ENCODE measurements at regions not wholly inside any gene's neighbourhood (a gene's known extent, or its start where the extent isn't known, plus 50 kb on each side); places are given as distances from the start of the nearest gene placed in this dataset.

- Histone ChIP-seq H3K9me3 (replicated peaks; ENCODE audit: control insufficient read depth, insufficient read depth, low read length) (no peaks in the 10 kb centered on the region), H3K4me3 (no peak overlapping the region), H3K4me1 (ENCODE audit: control insufficient read depth, insufficient read depth, low read length) (peaks cover 11% of the 10 kb centered on the region), H3K27ac (ENCODE audit: control insufficient read depth, insufficient read depth) (peak overlapping the region; percentile 18; the same call in 1 of the 2 replicates), H3K27me3 (replicated peaks in 1 of 2; ENCODE audit: control insufficient read depth in 2 of 2, insufficient read depth in 2 of 2, low read length in 1 of 2) (no peaks in the 10 kb centered on the region), H2AFZ (ENCODE audit: control insufficient read depth, low read depth, low read length) (no peak overlapping the region), H3K9ac (ENCODE audit: control insufficient read depth, insufficient read depth, low read length) (no peak overlapping the region), H3K4me2 (ENCODE audit: control insufficient read depth, insufficient read depth) (no peak overlapping the region), H3K36me3 (ENCODE audit: control insufficient read depth in 2 of 2, insufficient read depth in 2 of 2, low read length in 1 of 2) (peaks cover 2 to 5% of the 10 kb centered on the region in 2 experiments; a peak in 3 of 4 replicates), H3K79me2 (ENCODE audit: control insufficient read depth, insufficient read depth, low read length) (peaks cover 38% of the 10 kb centered on the region), H4K20me1 (ENCODE audit: control insufficient read depth, insufficient read depth) (peaks cover 8% of the 10 kb centered on the region)
- 82% methylated on average over 8 of the region's 8 CpGs for WGBS (ENCODE audit: insufficient coverage, insufficient replicate concordance, low lambda C conversion rate, missing lambda C conversion rate)
- ChIA-PET POLR2A (no interaction called here), SMC1A (ENCODE audit: uncharacterized antibody, unreplicated experiment) (no interaction called here), CTCF (no interaction called here), RAD21 (ENCODE audit: unreplicated experiment) (no interaction called here)
- ATAC-seq (no peak), DNase-seq (ENCODE audit: low read depth, low spot score) (no peak), FAIRE-seq (no peak)
- TF ChIP-seq ZNF207 (IDR thresholded peaks at IDR 0.05; ENCODE audit: borderline replicate concordance) (no peak), SPI1 (IDR thresholded peaks at IDR 0.05; ENCODE audit: borderline replicate concordance, insufficient read depth, low read depth, low read length) (no peak), NR2F1 (conservative IDR thresholded peaks at IDR 0.05) (no peak)
- no TSS peak for BruUV-seq (replicated peaks)
- intact Hi-C loops (cut with micrococcal nuclease; ENCODE audit: unreplicated experiment) (no loop called here), in situ Hi-C loops (cut with MboI) (no loop called here)
These were observed 60.6 kb downstream of the NCOR2 start for GRCh38 chr12:124506832-124507153.

GRCh38 chr12:124506145-124506831 lies 61.1 kb downstream of the NCOR2 start:
- H2AFZ ChIP-seq (ENCODE audit: control insufficient read depth, low read depth, low read length), result no peak overlapping the region
- H3K36me3 ChIP-seq (ENCODE audit: control insufficient read depth in 2 of 2, insufficient read depth in 2 of 2, low read length in 1 of 2), result peaks cover 2 to 5% of the 10 kb centered on the region in 2 experiments; a peak in 3 of 4 replicates
- H3K27me3 ChIP-seq (replicated peaks in 1 of 2; ENCODE audit: control insufficient read depth in 2 of 2, insufficient read depth in 2 of 2, low read length in 1 of 2), result no peaks in the 10 kb centered on the region
- ChIA-PET POLR2A (interaction anchor here (1.3 kb wide), 1 partner anchor 16 kb away, joined by 3 read pairs; no protein-coding TSS in a partner anchor), CTCF (no interaction called here), RAD21 (ENCODE audit: unreplicated experiment) (no interaction called here), SMC1A (ENCODE audit: uncharacterized antibody, unreplicated experiment) (interaction anchor here (0.9 kb wide), 1 partner anchor 45 kb away, joined by 3 read pairs; no protein-coding TSS in a partner anchor)
- H3K27ac ChIP-seq (ENCODE audit: control insufficient read depth, insufficient read depth), result peak overlapping the region; percentile 18; the same call in 1 of the 2 replicates
- H3K4me3 ChIP-seq, result no peak overlapping the region
- ATAC-seq (no peak), DNase-seq (ENCODE audit: low read depth, low spot score) (no peak), FAIRE-seq (no peak)
- BruUV-seq (replicated peaks), result no TSS peak
- H3K9me3 ChIP-seq (replicated peaks; ENCODE audit: control insufficient read depth, insufficient read depth, low read length), result no peaks in the 10 kb centered on the region
- peaks cover 36% of the 10 kb centered on the region for H3K79me2 ChIP-seq (ENCODE audit: control insufficient read depth, insufficient read depth, low read length)
- intact Hi-C loops (cut with micrococcal nuclease; ENCODE audit: unreplicated experiment) (no loop called here), in situ Hi-C loops (cut with MboI) (no loop called here)
- no peak overlapping the region for H3K9ac ChIP-seq (ENCODE audit: control insufficient read depth, insufficient read depth, low read length)
- 82% methylated on average over 27 of the region's 30 CpGs for WGBS (ENCODE audit: insufficient coverage, insufficient replicate concordance, low lambda C conversion rate, missing lambda C conversion rate)
- H3K4me2 ChIP-seq (ENCODE audit: control insufficient read depth, insufficient read depth), result no peak overlapping the region
- H3K4me1 ChIP-seq (ENCODE audit: control insufficient read depth, insufficient read depth, low read length), result peaks cover 11% of the 10 kb centered on the region
- peaks cover 8% of the 10 kb centered on the region for H4K20me1 ChIP-seq (ENCODE audit: control insufficient read depth, insufficient read depth)
- no peak for TF ChIP-seq SMARCA5 (IDR thresholded peaks at IDR 0.05)

Measured in GM12878 (cell line).